Body of pancreas (tissue), 4 donors: ENCODE measurements at regions not wholly inside any gene's neighbourhood (a gene's known extent, or its start where the extent isn't known, plus 50 kb on each side); places are given as distances from the start of the nearest gene placed in this dataset.

ENCODE experiments used
- ATAC-seq: fragments of 150-250 bp; one replicate; pipeline ENCODE4 v1.9.1; 2016
- DNase-seq, 4 donors: peaks; one replicate each; pipeline ENCODE4 v3.0.0-alpha.2; 2019
- H3K27ac ChIP-seq, 4 donors: fragments of 200-600 bp; sonication (generic); 1 replicate in 3 of 4; 2 replicates in 1 of 4; pipeline versions ENCODE4 v1.5.1 to v1.6.1; 2016 to 2019; ENCODE audit warnings: mild to moderate bottlenecking in 1 of 4, mixed read lengths in 1 of 4, moderate library complexity in 1 of 4
- H3K27me3 ChIP-seq, 2 donors: fragments of 200-600 bp; sonication (generic); one replicate each; pipeline ENCODE4 v1.6.0; 2016; ENCODE audit warnings: mild to moderate bottlenecking in 1 of 2
- H3K36me3 ChIP-seq, 2 donors: fragments of 200-600 bp; sonication (generic); replicated peaks in 1 of 2; 2 replicates each; pipeline ENCODE4 v1.5.1; 2016; ENCODE audit warnings: low read depth in 2 of 2; ENCODE audit not compliant: insufficient read depth in 1 of 2
- H3K4me1 ChIP-seq: fragments of 200-600 bp; sonication (generic); one replicate; pipeline ENCODE4 v1.6.0; 2016
- H3K4me3 ChIP-seq, 2 donors: fragments of 200-600 bp; sonication (generic); 1 replicate in 1 of 2; 2 replicates in 1 of 2; pipeline ENCODE4 v1.5.1; 2016 to 2019
- H3K9me3 ChIP-seq, 3 donors: fragments of 200-600 bp; sonication (generic); 1 replicate in 2 of 3; 2 replicates in 1 of 3; pipeline ENCODE4 v1.5.1; 2016
- POLR2A ChIP-seq, 3 donors: fragments of 450-650 bp; IDR thresholded peaks; one replicate each; pipeline ENCODE4 v1.6.1; 2016; ENCODE audit warnings: antibody characterized with exemption in 3 of 3, mild to moderate bottlenecking in 2 of 3
- WGBS, 2 donors: methylation state at CpG; one replicate each; pipeline ENCODE4 v1.1.5; 2017; 5-methylcytosine and 5-hydroxymethylcytosine counted together
- intact Hi-C: fragments of 100-400 bp; cut with DNase I; formaldehyde crosslinking; loops from one replicate; pipeline ENCODE4 v1.15.1; 2023
- TF ChIP-seq, protein P1 (sequence below), 7 experiments: fragments of 450-650 bp in 4 of 7; fragments of 200-600 bp in 3 of 7; sonication (generic) in 3 of 7; IDR thresholded peaks; one replicate each; pipeline ENCODE4 v1.5.1; 2016 to 2019; ENCODE audit warnings: antibody characterized with exemption in 7 of 7

DNA sequence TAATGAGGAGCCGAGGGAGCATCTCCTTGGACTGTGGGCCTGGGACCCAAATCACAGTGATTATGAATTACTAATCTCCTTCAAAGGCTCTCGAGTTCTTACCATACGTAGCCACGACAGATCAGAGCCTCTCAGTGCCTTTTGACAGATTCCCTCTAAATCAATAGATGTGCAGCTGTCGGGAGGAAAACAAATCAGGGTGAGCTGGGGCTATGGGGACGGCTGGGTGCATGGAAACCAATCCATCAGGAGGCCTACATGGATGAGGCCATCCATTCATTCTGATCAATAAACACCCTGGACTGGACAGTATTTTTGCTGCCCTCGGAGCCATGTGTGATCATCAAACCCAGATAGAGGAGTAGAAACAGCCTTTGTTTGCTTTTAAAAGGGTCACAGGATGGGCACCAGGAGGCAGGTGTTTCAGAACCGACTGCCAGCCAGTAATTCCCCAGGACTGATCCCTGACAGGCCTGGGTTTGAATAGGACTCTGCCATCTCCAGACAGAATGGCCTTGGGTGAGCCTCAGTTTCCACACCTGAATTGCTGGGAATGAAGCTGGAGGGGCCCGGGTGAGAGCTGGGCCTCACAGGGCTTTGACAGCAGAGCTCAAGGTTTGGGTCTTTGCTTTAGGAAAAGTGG, 532.8 kb downstream of the MATN1 start:
- no peak overlapping the region for H3K27ac ChIP-seq
- H3K4me3 ChIP-seq: no peak overlapping the region
- ATAC-seq: no peak
- no peaks in the 10 kb centered on the region for H3K27me3 ChIP-seq
- 51 to 67% methylated on average over 9 of the region's 9 CpGs for WGBS, 2 donors
- intact Hi-C loops: no loop called here
- TF ChIP-seq, protein P1, sequence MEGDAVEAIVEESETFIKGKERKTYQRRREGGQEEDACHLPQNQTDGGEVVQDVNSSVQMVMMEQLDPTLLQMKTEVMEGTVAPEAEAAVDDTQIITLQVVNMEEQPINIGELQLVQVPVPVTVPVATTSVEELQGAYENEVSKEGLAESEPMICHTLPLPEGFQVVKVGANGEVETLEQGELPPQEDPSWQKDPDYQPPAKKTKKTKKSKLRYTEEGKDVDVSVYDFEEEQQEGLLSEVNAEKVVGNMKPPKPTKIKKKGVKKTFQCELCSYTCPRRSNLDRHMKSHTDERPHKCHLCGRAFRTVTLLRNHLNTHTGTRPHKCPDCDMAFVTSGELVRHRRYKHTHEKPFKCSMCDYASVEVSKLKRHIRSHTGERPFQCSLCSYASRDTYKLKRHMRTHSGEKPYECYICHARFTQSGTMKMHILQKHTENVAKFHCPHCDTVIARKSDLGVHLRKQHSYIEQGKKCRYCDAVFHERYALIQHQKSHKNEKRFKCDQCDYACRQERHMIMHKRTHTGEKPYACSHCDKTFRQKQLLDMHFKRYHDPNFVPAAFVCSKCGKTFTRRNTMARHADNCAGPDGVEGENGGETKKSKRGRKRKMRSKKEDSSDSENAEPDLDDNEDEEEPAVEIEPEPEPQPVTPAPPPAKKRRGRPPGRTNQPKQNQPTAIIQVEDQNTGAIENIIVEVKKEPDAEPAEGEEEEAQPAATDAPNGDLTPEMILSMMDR (IDR thresholded peaks at IDR 0.05): no peak
- TF ChIP-seq POLR2A (IDR thresholded peaks at IDR 0.05): no peak
- no peak for DNase-seq
- no peaks in the 10 kb centered on the region for H3K4me1 ChIP-seq
- H3K9me3 ChIP-seq: no peaks in the 10 kb centered on the region
- no peaks in the 10 kb centered on the region for H3K36me3 ChIP-seq

DNA sequence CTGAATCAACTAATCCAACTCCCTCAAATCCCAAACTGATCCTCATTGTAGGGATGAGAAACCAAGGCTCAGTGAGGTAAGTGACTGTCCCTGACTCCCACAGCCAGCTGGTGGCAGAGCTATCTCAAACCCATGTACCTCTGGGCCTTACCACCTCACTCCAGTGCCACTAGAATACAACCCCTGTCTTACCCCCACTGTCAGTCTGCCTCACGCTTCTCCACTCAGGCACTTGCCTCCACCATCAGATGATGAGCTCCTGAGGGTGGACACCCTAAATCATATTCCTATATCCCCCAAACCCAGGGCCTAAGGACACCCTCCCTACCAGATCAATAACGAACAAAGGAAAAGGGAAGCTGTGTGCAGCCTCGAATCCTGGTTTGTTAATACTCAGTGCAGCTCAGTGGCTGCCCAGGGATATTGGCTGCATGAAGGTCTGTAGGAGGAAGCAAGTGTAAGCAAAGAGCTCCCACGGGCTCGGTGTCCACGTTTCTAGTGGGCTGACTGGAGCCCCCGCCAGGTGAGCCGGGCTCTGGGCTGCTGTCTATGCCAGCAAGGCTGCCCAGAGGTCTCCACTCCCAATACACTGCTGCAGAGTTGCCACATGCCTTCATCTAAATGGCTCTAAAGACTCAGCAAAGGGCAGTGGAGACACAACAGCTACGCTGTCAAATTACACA, 533.4 kb downstream of the MATN1 start:
- no peaks in the 10 kb centered on the region for H3K27me3 ChIP-seq
- H3K4me1 ChIP-seq: no peaks in the 10 kb centered on the region
- no peak overlapping the region for H3K27ac ChIP-seq
- DNase-seq: no peak
- no peak overlapping the region for H3K4me3 ChIP-seq
- WGBS, 2 donors: 58 to 59% methylated on average over 8 to 9 of the region's 9 CpGs
- intact Hi-C loops: no loop called here
- no peak for ATAC-seq
- H3K9me3 ChIP-seq: no peaks in the 10 kb centered on the region
- TF ChIP-seq, protein P1 (IDR thresholded peaks at IDR 0.05): no peak
- TF ChIP-seq POLR2A (IDR thresholded peaks at IDR 0.05): no peak
- H3K36me3 ChIP-seq: no peaks in the 10 kb centered on the region

DNA sequence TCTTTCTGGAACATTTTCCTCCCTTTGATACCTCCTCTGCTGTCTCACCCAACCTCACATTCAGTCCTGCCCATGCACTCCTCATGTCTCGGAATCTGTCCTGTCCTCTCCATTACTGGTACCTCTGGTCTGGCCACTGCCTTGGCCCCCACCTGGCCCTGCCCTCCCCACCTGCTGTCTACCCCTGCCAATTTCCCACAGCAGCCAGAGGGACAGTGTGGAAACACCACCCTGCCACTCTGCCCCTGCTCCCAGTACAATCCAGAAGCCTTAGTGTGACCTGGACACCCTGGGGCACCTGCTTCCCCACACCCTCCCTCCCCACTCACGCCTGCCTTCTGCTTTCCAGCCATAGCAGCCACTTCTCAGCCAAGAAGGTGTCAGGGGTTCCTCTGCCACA, 534.4 kb downstream of the MATN1 start:
- WGBS, 2 donors: 75 to 78% methylated on average over 2 of the region's 2 CpGs
- TF ChIP-seq, protein P1 (IDR thresholded peaks at IDR 0.05): no peak
- no peak for TF ChIP-seq POLR2A (IDR thresholded peaks at IDR 0.05)
- Histone ChIP-seq H3K4me1 (no peaks in the 10 kb centered on the region), H3K9me3 (no peaks in the 10 kb centered on the region), H3K4me3 (no peak overlapping the region), H3K27me3 (no peaks in the 10 kb centered on the region), H3K27ac (no peak overlapping the region), H3K36me3 (no peaks in the 10 kb centered on the region)
- no peak for DNase-seq
- ATAC-seq: no peak
- intact Hi-C loops: no loop called here

DNA sequence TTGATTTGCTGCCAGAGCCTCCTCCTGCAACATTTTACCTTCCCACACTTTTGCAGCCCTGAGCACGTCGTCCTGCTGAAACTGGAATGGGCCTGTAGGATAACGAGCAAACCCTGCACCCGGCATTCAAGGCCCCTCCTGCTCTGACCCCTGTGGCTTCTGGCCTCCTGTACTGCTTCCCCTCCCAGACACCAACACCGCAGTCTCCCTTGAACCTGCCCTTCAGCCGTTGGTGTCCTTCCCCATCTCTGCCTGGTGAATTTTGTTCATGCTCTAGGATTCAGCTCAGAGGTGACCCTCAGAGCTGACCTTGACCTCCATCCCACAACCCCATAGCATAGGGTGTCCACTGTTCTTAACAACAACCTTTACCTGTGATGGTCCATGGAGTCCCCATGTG, 535.1 kb downstream of the MATN1 start:
- intact Hi-C loops: no loop called here
- Histone ChIP-seq H3K9me3 (no peaks in the 10 kb centered on the region), H3K27me3 (no peaks in the 10 kb centered on the region), H3K27ac (no peak overlapping the region), H3K36me3 (no peaks in the 10 kb centered on the region), H3K4me1 (no peaks in the 10 kb centered on the region), H3K4me3 (no peak overlapping the region)
- WGBS, 2 donors: 54 to 69% methylated on average over 6 of the region's 6 CpGs
- no peak for DNase-seq
- TF ChIP-seq, protein P1 (IDR thresholded peaks at IDR 0.05): no peak
- TF ChIP-seq POLR2A (IDR thresholded peaks at IDR 0.05): no peak
- no peak for ATAC-seq
